Common myeloid progenitor, CD34-positive (primary cell): ENCODE measurements at regions not wholly inside any gene's neighbourhood (a gene's known extent, or its start where the extent isn't known, plus 50 kb on each side); places are given as distances from the start of the nearest gene placed in this dataset.
A peak's percentile ranks its signal among the peaks of the same experiment; 100 is the strongest.

Experiments
- CTCF ChIA-PET: fragments of 350-600 bp; sonication (Branson Sonifier 250); formaldehyde crosslinking; loops from one replicate; lab custom pipeline; 2021; ENCODE audit warnings: antibody characterized with exemption; lab: Charles Lee
- POLR2A ChIA-PET: fragments of 350-600 bp; sonication (Branson Sonifier 250); formaldehyde crosslinking; loops from one replicate; lab custom pipeline; 2021; ENCODE audit warnings: antibody characterized with exemption; lab: Charles Lee
- DNase-seq, 3 donors: peaks; one replicate each; pipeline versions ENCODE4 v3.0.0 to v3.0.0-alpha.2; 2013
- H3K27ac ChIP-seq, 2 experiments: 1 replicate in 1 of 2; 2 replicates in 1 of 2; pipeline ENCODE4 v1.7.0; 2013; ENCODE audit warnings: inconsistent platforms in 2 of 2, low read length in 2 of 2, mild to moderate bottlenecking in 2 of 2, low read depth in 1 of 2, moderate library complexity in 1 of 2; ENCODE audit not compliant: severe bottlenecking in 2 of 2, insufficient read depth in 1 of 2, poor library complexity in 1 of 2
- H3K27me3 ChIP-seq, 5 experiments: replicated peaks in 2 of 5; 1 replicate in 3 of 5; 2 replicates in 2 of 5; pipeline versions ENCODE4 v1.6.1 to v1.7.0; 2013; ENCODE audit warnings: low read length in 4 of 5, mild to moderate bottlenecking in 2 of 5, moderate library complexity in 2 of 5, inconsistent platforms in 1 of 5; ENCODE audit not compliant: insufficient read depth in 5 of 5, control insufficient read depth in 4 of 5
- H3K36me3 ChIP-seq, 4 experiments: 1 replicate in 2 of 4; 2 replicates in 2 of 4; pipeline versions ENCODE4 v1.6.1 to v1.7.0; 2013; ENCODE audit warnings: low read length in 3 of 4, control low read depth in 1 of 4, mild to moderate bottlenecking in 1 of 4; ENCODE audit not compliant: control insufficient read depth in 4 of 4, insufficient read depth in 4 of 4
- H3K4me1 ChIP-seq, 4 experiments: 1 replicate in 3 of 4; 2 replicates in 1 of 4; pipeline versions ENCODE4 v1.6.1 to v1.7.1; 2013; ENCODE audit warnings: low read length in 3 of 4, mild to moderate bottlenecking in 3 of 4, control low read depth in 1 of 4, inconsistent platforms in 1 of 4, moderate library complexity in 1 of 4; ENCODE audit not compliant: control insufficient read depth in 4 of 4, insufficient read depth in 4 of 4; ENCODE audit errors: control extremely low read depth in 1 of 4
- H3K4me3 ChIP-seq, 7 experiments: 1 replicate in 4 of 7; 2 replicates in 3 of 7; pipeline versions ENCODE4 v1.5.1 to v1.7.0; 2013; ENCODE audit warnings: mild to moderate bottlenecking in 7 of 7, low read length in 6 of 7, moderate library complexity in 6 of 7, inconsistent platforms in 2 of 7, low read depth in 2 of 7, control low read depth in 1 of 7; ENCODE audit not compliant: insufficient read depth in 4 of 7, control insufficient read depth in 1 of 7; ENCODE audit errors: extremely low read depth in 1 of 7
- H3K9me3 ChIP-seq, 5 experiments: 1 replicate in 4 of 5; 2 replicates in 1 of 5; pipeline versions ENCODE4 v1.6.1 to v1.7.1; 2013; ENCODE audit warnings: low read length in 4 of 5, mild to moderate bottlenecking in 2 of 5, inconsistent platforms in 1 of 5, low read depth in 1 of 5, moderate library complexity in 1 of 5; ENCODE audit not compliant: control insufficient read depth in 4 of 5, insufficient read depth in 2 of 5; ENCODE audit errors: control extremely low read depth in 1 of 5
- WGBS: methylation state at CpG from one replicate; pipeline ENCODE4 v1.1.5; 2013; ENCODE audit not compliant: insufficient coverage; 5-methylcytosine and 5-hydroxymethylcytosine counted together

- CTCF ChIA-PET = interaction anchor here (0.5 kb wide), 1 partner anchor 64 kb away, joined by 3 read pairs; no protein-coding TSS in a partner anchor
These were observed 70.5 kb upstream of the DAAM1 start for GRCh38 chr14:59117754-59118528.

DNA sequence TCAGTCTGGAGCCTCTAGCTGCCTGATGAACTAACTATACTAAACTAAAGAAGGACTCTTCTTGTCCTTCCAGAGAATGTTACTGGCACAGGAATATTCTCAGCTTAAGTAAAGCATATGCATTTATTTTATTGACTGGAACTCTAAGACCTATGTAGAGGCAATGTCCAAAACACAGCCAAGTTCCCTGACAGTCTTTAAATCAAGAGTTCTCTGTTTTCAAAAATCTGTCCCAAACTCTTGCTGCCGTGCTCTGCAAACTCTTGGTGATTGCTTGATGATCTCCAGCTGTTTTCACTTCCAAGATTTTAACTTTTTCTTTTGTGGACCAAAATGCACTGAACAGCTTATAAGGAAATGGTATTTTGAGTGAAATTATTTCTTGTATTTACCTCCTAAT lies 67.5 kb upstream of the DAAM1 start:
- whole genome bisulfite sequencing = 100% methylated on average over 1 of the region's 1 CpG

More at GRCh38 chr14:59117754-59118528, 70.5 kb upstream of the DAAM1 start:
- Histone ChIP-seq H3K9me3 (no peaks in the 10 kb centered on the region), H3K4me1 (no peaks in the 10 kb centered on the region), H3K36me3 (no peaks in the 10 kb centered on the region), H3K27me3 (peaks cover 0 to 3% (median 0%) of the 10 kb centered on the region in 5 experiments), H3K4me3 (no peak overlapping the region), H3K27ac (no peak overlapping the region)
- 89% methylated on average over 2 of the region's 2 CpGs for WGBS
- DNase-seq = no peak
- POLR2A ChIA-PET = no interaction called here

DNA sequence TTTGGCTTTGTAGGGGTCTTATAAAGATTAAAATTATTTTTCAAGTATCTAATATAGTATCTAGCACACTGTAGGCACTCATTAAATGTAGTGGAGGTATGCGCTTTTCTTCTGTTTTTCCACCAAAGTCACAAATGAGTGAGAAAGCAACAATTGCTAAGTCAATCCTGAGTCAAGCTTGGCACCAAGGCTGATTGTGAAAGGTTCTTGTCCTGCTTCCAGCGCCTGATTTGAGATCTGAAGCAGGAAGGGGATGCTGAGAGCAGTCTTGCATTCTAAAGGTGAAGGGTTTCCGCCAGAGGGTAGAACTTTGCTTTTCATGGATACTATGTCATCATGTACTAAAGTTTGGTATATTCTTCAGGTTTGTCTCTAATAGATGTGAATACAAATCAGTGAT lies 64.9 kb upstream of the DAAM1 start:
- POLR2A ChIA-PET = interaction anchor here (0.6 kb wide), 1 partner anchor 9 kb away, joined by 3 read pairs; no protein-coding TSS in a partner anchor
- H3K4me3 ChIP-seq = no peak overlapping the region
- CTCF ChIA-PET = interaction anchor here (0.9 to 6.5 kb wide), 9 partner anchors 10 to 622 kb away, joined by 3 to 49 read pairs (median 4); no protein-coding TSS in a partner anchor
- H3K36me3 ChIP-seq = no peaks in the 10 kb centered on the region
- no peak overlapping the region for H3K27ac ChIP-seq
- no peaks in the 10 kb centered on the region for H3K9me3 ChIP-seq
- H3K4me1 ChIP-seq = peaks cover 0 to 6% (median 0%) of the 10 kb centered on the region in 4 experiments
- WGBS = 100% methylated on average over 1 of the region's 3 CpGs
- no peak for DNase-seq
- no peaks in the 10 kb centered on the region for H3K27me3 ChIP-seq

More for the DNA sequence above, 67.5 kb upstream of the DAAM1 start:
- POLR2A ChIA-PET = no interaction called here
- Histone ChIP-seq H3K27me3 (no peaks in the 10 kb centered on the region), H3K36me3 (no peaks in the 10 kb centered on the region), H3K27ac (no peak overlapping the region), H3K4me3 (no peak overlapping the region), H3K4me1 (no peaks in the 10 kb centered on the region), H3K9me3 (no peaks in the 10 kb centered on the region)
- no peak for DNase-seq
- CTCF ChIA-PET = interaction anchor here (1.4 to 6.5 kb wide), 3 partner anchors 318 to 619 kb away, joined by 4 to 49 read pairs (median 8); no protein-coding TSS in a partner anchor

DNA sequence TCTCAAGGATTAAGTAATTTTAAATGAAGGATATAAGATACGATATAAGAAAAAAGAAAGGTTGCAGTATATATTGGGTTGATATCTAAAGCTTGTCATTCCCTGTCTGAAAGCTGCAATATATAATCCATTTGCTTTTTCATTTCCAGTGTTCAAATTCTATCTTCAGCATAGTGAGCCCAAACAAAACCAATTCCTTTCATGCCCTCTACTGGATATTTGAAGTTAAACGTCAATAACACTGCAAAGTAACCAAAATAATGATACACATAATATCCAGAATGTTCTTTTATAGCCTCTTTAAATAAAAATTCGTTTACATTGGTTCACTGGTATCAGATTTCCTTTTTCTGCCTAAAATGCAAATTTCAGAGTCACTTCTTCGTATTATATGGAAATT lies 64.5 kb upstream of the DAAM1 start:
- Histone ChIP-seq H3K27me3 (no peaks in the 10 kb centered on the region), H3K9me3 (no peaks in the 10 kb centered on the region), H3K4me3 (no peak overlapping the region), H3K36me3 (no peaks in the 10 kb centered on the region), H3K27ac (no peak overlapping the region), H3K4me1 (peaks cover 0 to 6% (median 0%) of the 10 kb centered on the region in 4 experiments)
- DNase-seq = peak in 2 of 3 donors; percentile 19 to 31
- CTCF ChIA-PET = interaction anchor here (0.9 to 6.5 kb wide), 14 partner anchors 10 to 622 kb away, joined by 3 to 49 read pairs (median 4); partner anchors contain the start of gene DACT1
- POLR2A ChIA-PET = interaction anchor here (0.6 kb wide), 1 partner anchor 10 kb away, joined by 3 read pairs; no protein-coding TSS in a partner anchor
- WGBS = 14% methylated on average over 1 of the region's 4 CpGs

DNA sequence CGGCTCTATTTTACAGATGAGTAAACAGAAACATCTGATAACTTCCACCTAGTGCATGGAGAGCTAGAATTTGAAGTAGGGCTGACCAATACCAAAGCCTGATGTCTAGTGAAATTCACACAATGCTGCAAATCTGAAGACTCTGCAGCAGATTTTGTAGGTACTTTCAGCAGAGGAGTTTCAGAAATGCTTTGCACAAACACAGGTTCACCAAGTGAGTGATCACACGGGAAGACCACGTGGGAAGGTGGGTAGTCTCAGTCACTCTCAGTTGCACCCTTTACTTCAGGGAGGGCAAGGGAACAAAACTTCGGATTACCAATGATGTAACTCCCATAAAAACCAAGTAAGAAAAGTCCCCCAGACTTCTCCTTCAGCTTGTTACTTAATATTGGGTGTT lies 63.3 kb upstream of the DAAM1 start:
- 85% methylated on average over 3 of the region's 4 CpGs for WGBS
- H3K27me3 ChIP-seq = no peaks in the 10 kb centered on the region
- DNase-seq = no peak
- no peaks in the 10 kb centered on the region for H3K9me3 ChIP-seq
- H3K4me3 ChIP-seq = no peak overlapping the region
- CTCF ChIA-PET = interaction anchor here (0.5 to 6.5 kb wide), 18 partner anchors 9 to 624 kb away, joined by 3 to 49 read pairs (median 4); partner anchors contain the start of gene DACT1
- no peak overlapping the region for H3K27ac ChIP-seq
- H3K4me1 ChIP-seq = peaks cover 0 to 6% (median 0%) of the 10 kb centered on the region in 4 experiments
- no peaks in the 10 kb centered on the region for H3K36me3 ChIP-seq
- POLR2A ChIA-PET = no interaction called here

GRCh38 chr14:59126714-59127436 lies 61.6 kb upstream of the DAAM1 start:
- CTCF ChIA-PET = interaction anchor here (0.8 to 6.5 kb wide), 10 partner anchors 12 to 488 kb away, joined by 3 to 49 read pairs (median 4); no protein-coding TSS in a partner anchor

More at GRCh38 chr14:59126714-59127436, 61.6 kb upstream of the DAAM1 start:
- Histone ChIP-seq H3K9me3 (no peaks in the 10 kb centered on the region), H3K27ac (no peak overlapping the region), H3K4me1 (peaks cover 0 to 6% (median 0%) of the 10 kb centered on the region in 4 experiments), H3K4me3 (no peak overlapping the region), H3K27me3 (no peaks in the 10 kb centered on the region), H3K36me3 (no peaks in the 10 kb centered on the region)
- POLR2A ChIA-PET = no interaction called here
- WGBS = 100% methylated on average over 1 of the region's 4 CpGs
- DNase-seq = peak; percentile 53 to 72 (median 70)
